Activated CD4-positive, alpha-beta T cell treated with anti-CD3 and anti-CD28 coated beads for 48 hours (primary cell): ENCODE measurements at regions not wholly inside any gene's neighbourhood (a gene's known extent, or its start where the extent isn't known, plus 50 kb on each side); places are given as distances from the start of the nearest gene placed in this dataset.
"Not testable (repeated sequence)": the region's sequence is repeated elsewhere in the genome, so short reads cannot be mapped to it uniquely, and the experiment has no call there.

Source experiments
- DNase-seq: peaks from one replicate; pipeline ENCODE4 v3.0.0-alpha.2; 2020

DNA sequence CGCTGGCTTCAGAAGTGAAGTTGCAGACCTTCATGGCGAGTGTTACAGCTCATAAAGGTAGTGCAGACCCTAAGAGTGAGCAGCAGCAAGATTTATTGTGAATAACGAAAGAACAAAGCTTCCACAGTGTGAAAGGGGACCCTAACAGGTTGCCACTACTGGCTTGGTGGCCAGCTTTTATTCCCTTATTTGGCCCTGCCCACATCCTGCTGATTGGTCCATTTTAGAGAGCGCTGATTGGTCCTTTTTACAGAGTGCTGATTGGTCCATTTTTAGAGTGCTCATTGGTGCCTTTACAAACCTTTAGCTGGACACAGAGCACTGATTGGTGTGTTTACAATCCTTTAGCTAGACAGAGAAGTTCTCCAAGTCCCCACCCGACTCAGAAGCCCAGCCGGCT is 298.0 kb upstream of the DLGAP1 start:
- not testable (repeated sequence) for DNase-seq

DNA sequence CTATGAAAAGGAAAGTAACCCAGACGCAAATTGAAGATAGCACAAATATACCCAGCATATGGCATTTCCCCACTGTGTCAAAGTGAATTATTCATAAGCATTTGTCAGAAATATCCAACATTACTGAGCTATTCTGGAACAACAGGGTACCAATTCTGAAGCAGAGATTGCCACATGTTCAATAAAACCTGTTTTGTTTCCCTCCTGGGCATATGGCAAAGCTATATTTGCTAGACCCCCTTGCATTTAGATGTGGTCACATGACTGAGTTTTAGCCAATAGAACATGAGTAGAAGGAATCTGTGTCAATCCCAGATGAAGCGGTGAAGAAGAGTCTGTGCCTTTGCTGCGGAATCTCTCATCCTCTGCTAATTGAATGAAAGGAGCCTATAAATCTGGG is 296.4 kb upstream of the DLGAP1 start:
- DNase-seq = no peak

DNA sequence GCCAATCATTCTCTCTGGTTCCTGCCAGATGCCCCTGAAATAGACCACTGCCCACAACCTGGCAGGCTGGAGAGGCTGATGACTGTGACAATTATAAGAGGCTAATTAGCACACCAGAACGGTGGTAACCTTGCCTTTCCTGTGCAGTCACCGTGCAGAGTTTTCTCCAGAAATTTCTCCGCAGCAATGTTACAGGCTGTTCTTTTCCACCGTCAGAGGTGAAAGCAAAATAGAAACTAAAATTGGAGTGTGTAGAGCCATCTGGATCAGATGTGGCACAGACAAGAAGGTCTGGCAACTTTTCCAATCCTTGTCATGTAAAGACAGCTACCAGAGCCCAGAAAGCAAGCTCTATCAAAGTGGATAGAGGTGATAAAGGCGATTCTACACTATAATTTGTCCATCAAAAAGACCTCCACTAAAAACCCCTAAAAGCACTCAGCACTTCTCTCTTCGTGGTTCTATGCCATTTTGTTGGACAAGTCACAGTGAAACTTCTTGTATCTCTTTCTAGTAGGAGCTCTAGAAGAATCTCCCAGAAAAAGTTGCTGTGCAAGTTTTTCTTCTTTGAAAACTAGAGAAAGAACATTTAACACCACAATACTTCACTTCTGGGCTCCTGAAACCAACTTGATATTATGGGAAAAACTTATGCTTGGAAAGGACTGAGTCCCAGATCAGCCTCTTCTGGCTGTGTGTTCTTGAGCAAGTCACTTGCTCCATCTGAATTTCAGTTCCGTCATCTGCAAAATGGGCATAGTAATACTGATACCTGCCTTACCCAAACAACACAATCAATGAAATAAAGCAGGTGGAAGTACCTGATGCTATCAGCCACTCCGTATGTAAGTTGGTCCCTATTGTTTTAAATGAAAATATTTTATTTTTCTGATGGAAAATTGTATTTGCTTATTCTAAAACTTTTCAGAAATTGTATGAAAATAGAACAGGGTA is 295.6 kb upstream of the DLGAP1 start:
- no peak for DNase-seq

DNA sequence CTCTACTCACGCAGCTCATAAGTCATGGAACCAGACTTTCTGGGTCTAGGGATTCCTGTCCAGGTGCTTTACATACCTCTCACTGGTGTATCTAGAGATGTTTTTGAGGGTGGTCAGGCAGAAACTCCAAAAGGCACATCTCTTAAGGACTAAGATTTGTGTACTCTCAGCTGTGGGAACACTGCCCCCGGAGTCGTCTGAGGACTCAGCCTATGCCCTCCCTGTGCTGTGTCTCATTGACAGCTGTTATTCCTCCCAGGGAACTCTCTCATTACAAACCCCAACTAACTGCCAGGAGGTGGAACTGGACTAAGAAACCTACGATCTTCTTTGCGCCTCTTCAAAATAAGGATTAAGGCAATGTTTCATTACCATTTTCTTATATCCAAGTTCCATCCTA is 293.9 kb upstream of the DLGAP1 start:
- no peak for DNase-seq

DNA sequence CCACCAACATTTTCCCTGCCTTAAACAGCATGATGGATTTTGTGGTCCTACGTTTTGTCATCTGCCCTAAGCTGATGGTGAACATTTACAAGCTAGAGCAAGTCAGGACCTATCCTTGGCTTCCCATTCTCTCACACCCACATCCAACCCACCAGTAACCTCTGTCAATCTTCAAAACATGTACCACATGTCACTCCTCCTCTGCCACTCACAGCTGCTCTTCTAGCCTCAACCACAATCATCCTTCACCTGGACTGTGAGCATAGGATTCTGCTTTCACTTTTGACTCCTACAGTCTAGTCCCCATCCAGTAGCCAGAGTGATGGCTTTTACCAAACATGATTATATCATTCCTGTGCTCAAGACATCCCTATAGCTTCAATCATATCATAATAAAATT is 279.8 kb upstream of the DLGAP1 start:
- DNase-seq = no peak

DNA sequence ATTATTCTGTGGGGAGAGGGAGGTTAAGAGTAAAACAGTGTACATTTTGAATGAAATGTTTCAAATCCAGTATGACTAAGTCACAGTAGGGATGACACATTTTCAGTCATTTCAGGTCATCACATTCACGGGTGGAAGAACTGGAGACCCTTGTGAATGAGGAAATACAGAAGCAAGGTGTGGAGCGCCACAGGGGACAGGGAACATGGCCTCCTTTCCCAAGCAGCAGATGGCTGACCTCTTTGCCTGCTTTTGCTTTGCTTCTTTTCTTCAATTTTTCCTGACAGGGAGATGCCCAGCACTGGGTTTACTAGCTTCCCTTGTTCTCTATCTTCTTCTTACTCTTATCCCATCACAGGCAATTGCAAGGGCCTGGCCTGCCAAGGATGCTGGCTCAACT is 278.9 kb upstream of the DLGAP1 start:
- no peak for DNase-seq

DNA sequence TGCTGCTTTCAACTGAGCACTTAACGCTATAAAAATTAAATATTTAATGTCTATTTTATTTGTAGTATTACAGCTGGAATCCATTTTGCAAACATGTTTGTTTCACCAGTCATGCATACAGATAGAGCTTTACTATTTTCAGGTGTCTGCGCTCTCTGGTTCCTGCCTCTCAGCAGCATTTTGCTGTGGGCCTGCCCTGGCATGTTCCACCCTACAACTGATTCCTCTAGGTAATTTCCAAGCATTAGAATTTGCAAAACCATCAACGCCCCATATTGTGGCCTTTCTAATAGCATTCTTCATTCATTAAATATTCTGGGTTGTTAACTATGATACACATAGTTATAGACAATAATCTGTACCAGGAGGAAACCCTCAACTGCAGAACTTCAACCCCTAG is 266.4 kb upstream of the DLGAP1 start:
- DNase-seq = no peak

DNA sequence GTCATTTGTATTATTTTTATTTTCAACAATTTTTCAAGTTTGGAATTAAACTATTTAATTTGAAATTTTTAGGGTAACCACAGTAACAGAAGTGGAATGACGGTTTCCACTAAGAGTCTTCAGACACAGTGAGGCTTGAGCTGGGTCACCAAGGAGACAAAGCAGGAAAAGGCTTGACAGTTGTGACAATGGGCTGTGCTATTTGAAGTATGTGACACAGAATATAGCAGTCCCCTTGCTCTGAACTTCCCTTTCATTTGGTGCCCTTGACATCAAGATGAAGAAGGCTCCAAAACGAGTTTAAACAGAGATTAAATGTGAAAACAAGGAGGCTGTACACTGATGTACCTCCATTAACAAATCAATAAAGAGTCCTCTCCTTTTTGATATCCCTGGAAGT is 265.4 kb upstream of the DLGAP1 start:
- DNase-seq = no peak

DNA sequence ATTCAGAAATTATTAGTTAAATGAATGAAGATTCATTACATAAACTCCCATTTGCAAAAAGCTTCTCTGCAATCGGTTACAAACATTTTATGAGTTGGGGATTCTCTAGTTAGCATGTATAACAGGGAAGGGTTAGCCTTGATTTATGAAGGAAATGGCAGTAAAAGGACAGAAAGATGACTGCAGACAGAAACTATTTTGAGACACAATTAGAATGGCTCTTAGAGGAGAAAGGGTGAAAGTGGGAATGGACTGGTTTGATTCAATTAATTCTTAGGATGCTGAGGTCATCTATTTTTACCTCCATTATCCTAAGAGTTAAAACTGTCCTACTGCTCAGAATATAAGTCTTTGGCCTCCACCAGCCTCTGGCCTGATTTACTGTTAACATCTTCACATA is 250.8 kb upstream of the DLGAP1 start:
- no peak for DNase-seq

DNA sequence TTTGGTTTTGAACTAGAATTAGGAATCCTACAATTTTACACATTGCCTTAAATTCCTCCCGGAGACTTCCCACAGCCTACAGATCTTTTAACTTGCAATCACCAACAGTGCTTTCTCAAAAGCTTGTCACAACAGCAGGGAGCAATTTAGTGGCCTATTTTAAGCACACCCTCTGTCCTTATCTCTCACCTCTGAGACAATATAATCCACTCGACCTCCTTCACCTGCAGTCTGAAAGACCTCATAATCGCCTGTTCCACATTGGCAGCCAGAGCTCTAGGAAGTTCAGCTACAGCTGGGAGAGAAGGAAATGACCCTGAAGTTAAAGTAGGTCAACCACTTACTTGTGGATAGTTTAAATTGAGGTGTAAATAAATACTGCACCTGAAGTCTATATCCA is 249.7 kb upstream of the DLGAP1 start:
- DNase-seq = no peak

DNA sequence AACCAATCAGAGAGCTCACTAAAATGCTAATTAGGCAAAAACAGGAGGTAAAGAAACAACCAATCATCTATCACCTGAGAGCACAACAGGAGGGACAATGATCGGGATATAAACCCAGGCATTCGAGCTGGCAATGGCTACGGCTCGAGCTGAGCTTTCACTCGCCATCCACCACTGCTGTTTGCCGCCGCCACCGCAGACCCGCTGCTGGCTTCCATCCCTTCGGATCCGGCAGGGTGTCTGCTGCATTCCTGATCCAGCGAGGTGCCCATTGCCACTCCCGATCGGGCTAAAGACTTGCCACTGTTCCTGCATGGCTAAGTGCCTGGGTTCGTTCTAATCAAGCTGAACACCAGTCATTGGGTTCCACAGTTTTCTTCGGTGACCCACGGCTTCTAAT is 236.7 kb upstream of the DLGAP1 start:
- DNase-seq = no peak

DNA sequence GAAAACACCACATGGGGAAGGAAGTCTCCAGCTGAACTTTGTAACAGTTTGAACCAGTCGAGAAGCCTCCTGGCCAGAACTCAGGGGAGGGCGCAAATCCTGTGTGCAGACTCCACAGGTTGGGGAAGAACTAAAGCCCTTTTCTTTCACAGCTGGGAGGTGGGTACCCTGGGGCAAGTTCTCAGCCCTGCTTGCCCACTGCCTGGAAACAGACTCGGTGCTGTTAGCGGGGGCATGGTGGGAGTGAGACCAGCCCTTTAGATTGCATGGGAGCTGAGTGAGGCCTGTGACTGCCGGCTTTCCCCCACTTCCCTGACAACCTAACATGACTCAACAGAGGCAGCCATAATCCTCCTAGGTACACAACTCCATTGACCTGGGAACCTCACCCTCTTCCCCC is 223.6 kb upstream of the DLGAP1 start:
- not testable (repeated sequence) for DNase-seq

DNA sequence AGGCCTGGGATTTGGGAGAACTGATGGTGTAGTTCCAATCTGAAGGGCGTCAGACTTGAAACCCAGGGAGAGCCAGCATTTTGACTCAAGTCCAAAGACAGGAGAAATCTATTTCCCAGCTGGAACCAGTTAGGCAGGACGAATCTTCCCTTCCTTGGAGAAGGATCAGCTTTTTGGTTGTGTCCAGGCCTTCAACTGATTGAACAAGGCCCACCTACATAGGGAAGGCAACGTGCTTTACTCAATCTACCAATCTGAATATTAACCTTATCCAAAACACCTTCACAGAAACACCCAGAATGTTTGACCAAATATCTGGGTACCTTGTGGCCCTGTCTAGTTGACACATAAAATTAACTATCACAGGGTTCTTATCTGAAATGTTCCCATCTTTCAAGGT is 221.9 kb upstream of the DLGAP1 start:
- no peak for DNase-seq

DNA sequence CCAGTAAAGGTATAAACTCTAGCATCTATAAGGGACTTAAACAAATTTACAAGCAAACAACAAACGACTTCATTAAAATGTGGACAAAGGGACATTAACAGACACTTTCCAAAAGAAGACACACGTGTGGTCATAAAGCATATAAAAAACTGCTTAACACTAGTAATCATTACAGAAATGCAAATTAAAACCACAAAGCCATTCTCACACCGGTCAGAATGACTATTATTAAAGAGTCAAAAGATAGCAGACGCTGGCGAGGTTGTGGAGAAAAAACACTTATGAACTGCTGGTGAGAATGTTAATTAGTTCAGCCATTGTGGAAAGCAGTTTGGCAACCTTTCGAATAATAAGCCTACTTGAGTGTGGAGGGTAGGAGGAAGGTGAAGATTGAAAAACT is 217.1 kb upstream of the DLGAP1 start:
- no peak for DNase-seq

DNA sequence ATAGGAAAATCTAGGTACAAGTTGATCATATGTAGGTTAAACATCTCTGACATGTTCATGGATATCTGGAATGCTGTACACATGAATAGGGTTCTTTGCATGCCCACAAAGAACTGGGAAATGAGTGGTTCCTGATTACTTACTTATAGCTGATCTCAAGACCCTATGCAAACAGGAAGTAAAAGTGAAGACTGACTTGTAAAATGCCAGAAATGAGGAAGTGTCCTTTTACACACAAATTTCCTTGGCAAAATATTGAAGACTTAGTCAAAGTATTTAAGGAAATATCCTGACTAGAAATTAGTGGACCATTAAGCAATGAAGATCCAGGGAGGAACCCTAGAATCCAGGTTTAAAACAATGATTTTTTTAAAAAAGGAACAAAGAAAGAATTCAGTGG is 203.7 kb upstream of the DLGAP1 start:
- DNase-seq = no peak

DNA sequence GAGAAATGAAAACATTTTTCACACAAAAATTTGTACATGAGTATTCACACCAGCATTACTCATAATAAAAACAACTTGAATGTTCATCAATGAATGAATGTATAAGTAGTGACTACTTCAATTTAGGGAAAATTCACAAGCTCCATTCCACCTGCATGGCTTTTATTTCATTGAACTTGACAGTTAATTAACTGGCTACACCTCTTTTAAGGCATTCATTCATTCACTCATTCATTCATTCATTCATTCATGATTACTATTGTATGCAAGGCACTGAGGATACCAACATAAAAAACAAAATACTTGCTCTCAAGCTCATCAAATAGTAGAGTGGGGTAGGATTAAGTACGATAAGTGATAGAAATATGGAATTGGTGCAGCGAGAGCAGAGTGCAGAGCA is 198.3 kb upstream of the DLGAP1 start:
- DNase-seq = no peak

DNA sequence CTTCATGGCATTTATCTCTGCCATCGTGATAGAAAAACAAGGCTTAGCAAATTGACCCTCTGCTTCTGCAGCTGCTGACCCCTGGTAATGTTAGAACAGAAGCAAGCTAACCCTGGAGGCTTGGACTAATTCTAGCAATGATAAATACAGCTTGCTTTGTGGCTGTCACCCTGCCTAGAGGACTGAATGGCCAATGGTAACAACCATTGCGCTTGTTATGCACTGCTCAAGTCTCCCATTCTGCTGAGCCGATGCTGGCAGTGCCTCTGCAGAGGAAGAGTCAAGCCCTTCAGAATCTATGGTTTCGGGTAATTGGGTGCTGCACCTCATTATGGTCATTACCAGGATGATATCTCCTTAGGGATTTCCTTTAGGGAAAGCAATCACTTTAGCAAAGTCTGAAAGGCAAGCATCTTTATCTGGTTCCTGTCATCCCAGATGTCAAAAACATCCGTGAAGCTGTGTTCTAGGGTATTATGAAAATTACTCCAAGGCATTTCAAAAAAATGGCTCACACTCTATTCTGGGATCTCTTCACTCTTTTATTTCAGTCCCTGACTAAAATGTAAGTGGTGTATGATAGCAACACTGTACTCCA is 186.8 kb upstream of the DLGAP1 start:
- no peak for DNase-seq

DNA sequence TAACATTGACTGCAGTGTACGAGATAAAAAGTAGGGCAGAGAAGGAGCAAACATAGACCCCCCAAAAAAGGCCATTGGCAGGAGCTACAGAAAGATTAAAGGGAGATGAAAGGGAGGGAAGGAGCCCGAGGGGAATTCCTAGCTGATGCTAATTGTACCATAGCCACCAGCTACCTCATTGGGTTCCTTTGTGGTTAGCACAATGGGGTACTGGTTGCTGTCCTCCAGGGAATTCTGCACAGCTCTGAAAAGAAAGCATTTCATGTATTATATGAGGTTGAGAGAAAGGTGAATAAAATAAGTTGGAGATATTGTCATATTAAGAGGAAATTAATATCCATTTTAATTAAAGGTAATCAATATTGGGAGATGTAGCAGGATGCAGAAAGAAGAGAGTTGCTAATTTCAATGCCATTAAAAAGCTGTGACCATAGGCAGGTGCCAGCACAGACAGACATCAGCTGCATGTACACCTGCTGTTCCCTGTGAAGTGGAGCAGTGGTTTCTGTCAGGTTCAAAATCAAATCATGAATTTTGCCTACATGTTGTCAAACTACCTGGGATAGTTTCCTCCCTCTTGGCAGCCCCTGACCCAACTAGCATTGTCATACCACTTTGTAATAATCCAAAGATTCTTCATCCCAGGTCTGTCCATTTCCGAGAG is 185.4 kb upstream of the DLGAP1 start:
- DNase-seq = no peak

DNA sequence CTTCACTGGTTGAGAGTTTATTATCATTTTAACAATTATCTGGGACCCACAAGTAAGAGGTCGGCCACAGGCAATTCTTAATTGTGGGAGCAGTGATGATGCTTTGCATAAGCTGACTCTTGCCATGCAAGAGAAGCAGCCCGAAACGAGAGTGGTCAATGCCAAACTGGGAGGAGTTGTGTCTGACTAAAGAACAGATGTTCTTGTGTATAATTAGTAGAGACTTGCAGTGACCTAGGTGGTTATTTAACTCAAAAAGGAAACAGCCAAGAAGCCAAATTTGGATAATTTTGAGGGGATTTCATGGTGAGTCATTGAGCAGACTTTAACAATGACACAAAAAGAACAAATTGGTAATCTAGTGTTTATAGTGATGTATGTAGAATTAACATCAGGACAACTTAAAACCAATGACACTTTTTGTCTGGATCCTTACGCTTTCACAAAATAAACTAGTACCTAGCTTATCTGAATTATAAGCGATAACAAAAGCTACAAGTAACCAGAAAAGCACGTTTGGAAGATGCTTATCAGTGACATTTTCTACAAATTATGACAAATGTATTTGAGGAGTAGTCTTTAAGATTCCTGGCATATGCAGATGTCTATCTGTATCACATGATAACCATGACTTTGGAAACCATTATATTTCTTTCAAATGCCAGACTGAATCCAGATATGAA is 184.7 kb upstream of the DLGAP1 start:
- DNase-seq = no peak

DNA sequence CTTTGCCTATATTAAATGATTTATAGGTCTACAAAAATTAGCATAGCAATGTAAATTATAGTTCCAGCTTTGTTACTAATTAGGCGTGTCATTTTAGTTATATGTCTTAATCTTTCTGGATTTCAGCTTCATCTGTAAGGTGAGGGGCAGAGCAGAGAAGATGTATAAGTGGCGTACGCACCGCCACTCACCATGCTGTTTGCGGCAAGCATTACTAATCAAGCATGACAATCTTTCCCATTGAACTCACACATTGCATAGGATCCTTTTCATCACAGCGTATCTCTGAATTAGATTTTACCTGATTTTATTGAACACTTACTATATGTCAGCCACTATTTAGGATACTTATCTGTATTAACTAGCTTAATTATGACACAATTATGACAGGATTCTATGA is 183.6 kb upstream of the DLGAP1 start:
- DNase-seq = no peak

DNA sequence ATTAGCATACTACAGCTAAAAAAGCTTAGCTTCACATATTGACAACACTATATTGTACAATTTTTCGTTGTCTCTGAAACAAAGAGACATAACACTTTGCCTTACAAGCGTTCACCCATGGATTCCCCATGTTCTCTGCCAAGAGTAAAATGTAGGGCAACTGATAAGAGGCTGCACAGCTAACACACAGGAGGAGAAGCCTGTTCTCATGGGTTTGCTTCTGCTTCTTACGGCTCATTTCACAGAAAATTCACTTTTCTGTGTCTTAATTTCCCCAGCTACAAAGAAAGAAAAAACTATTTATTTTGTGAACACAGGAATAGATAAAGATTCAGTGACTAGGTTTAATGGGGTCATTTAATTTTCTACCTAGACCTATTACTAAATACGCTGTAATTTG is 182.8 kb upstream of the DLGAP1 start:
- DNase-seq = no peak

DNA sequence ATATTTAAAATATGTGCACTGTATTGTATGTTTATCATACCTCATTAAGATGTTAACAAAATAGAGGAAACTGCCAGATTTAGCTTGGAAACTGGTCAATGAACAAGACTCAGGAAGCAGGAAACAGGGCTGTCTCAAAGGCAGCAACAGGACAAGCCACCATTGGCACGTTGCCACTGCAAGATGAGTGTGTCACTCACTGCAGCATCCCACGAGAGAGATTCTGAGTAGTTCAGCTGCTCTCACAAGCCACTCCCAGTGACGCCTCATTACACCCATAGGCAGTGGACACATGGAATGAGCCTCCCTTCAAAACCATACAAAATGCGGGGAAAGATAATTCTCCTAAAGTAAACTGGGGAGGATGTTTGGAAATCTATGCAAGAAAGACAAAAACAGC is 181.9 kb upstream of the DLGAP1 start:
- DNase-seq = no peak

DNA sequence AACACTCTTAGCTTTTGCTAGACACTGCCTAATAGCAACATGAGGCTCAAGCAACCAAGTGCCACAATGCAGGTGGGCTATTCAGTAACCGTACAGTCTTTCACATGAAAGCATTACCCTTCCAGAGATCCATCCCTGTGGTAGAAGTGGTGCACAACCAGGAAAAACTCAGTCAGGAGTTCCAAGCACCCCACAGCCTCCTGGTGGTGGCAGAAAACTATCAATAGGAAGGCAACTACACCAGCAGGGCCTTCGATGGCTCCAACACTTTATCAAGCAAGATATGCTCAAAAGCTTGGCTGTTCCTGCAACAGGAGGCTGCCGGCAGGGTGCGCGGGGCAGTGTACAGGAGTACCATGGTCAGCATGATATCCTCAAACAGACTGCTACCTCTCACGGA is 176.1 kb upstream of the DLGAP1 start:
- DNase-seq = no peak

DNA sequence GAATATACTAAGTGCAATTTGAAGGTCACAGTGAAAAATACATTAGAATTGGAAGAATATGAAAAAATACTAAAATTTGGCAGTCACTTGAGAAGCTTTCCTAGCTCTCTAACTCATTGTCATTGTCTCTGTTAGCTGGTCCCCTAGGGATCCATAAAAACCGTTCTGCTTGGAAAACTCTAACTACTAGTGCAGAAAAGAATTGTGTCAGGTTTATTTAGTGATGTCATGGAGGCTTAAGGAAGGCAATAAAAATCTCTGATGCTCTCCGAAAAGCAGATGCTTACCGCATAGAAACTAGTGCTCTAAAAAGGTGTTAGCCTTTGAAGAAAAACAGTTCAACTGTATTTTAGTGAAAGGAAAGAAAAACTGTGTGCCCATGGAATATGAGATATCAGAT is 150.1 kb upstream of the DLGAP1 start:
- DNase-seq = no peak
